Fibroblast of villous mesenchyme (primary cell): ENCODE measurements at regions not wholly inside any gene's neighbourhood (a gene's known extent, or its start where the extent isn't known, plus 50 kb on each side); places are given as distances from the start of the nearest gene placed in this dataset.
A peak's percentile ranks its signal among the peaks of the same experiment; 100 is the strongest.
"Not testable (repeated sequence)": the region's sequence is repeated elsewhere in the genome, so short reads cannot be mapped to it uniquely, and the experiment has no call there.

Experiments used
- DNase-seq: peaks from one replicate; pipeline ENCODE4 v3.0.0-alpha.2; 2010; ENCODE audit warnings: low read depth
- H3K4me3 ChIP-seq: 2 replicates; pipeline ENCODE4 v1.5.1; 2011; ENCODE audit warnings: low read depth, mild to moderate bottlenecking, low read length
- TF ChIP-seq, protein P1 (sequence below): IDR thresholded peaks from 2 replicates; pipeline ENCODE4 v1.5.1; 2012; ENCODE audit warnings: low read depth, mild to moderate bottlenecking, low read length; ENCODE audit not compliant: insufficient read depth

DNA sequence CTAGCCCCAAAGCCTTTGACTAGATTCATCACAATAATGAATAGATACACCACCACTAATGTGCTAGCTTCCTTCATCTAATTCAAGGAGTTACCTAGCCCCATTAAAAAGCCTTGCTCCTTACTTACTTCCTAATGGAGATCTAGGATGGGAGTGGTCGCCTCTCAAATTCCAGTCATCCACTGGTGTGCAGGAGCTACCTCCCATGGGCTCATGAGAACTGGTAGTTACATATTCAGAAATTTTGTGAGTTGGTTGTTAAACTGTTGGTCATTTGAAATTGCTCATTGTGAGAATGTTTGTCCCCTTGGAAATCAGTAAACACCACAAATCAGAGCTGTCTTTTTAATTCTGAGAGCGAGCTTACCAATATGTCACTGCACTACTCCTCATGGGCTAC lies 91.7 kb upstream of the GDNF start:
- no peak overlapping the region for H3K4me3 ChIP-seq
- no peak for DNase-seq
- TF ChIP-seq, protein P1, sequence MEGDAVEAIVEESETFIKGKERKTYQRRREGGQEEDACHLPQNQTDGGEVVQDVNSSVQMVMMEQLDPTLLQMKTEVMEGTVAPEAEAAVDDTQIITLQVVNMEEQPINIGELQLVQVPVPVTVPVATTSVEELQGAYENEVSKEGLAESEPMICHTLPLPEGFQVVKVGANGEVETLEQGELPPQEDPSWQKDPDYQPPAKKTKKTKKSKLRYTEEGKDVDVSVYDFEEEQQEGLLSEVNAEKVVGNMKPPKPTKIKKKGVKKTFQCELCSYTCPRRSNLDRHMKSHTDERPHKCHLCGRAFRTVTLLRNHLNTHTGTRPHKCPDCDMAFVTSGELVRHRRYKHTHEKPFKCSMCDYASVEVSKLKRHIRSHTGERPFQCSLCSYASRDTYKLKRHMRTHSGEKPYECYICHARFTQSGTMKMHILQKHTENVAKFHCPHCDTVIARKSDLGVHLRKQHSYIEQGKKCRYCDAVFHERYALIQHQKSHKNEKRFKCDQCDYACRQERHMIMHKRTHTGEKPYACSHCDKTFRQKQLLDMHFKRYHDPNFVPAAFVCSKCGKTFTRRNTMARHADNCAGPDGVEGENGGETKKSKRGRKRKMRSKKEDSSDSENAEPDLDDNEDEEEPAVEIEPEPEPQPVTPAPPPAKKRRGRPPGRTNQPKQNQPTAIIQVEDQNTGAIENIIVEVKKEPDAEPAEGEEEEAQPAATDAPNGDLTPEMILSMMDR: no peak

DNA sequence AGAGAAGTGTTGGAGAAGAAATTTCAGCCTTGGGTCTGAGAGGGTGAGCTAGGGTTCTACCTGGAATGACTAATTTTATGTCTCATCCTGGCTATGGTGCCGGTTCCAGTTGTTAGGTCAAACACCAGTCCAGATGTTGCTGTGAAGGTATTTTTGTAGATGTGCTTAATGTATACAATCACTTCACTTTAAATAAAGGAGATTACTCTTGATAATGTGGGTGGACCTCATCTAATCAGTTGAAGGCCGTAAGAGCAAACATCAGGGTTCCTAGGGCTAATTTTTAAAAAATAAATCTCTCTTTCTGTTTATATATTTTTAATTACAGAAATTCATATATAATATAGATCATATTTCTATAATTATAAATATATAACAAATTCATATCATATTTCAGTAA lies 90.5 kb upstream of the GDNF start:
- TF ChIP-seq, protein P1: no peak
- no peak overlapping the region for H3K4me3 ChIP-seq
- DNase-seq: no peak

DNA sequence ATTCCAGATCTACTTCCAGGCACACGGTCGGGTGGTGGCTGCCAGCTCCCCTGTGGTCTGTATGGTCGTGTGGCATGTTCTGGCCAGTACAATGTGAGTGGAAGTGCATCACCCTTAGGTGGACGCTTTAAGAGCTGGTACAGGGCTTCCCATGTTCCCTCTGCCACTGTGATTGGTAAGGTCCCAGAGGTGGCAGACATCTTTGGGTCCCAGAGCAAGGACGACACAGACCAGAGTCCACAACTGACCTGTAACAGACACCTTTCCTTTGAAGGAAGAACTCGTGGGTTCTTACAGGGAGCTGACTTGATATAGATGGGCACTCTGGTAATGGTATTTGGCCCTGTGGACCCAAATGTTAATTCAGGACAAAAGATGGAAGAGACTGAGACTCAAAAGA lies 90.0 kb upstream of the GDNF start:
- no peak overlapping the region for H3K4me3 ChIP-seq
- TF ChIP-seq, protein P1: no peak
- DNase-seq: no peak

DNA sequence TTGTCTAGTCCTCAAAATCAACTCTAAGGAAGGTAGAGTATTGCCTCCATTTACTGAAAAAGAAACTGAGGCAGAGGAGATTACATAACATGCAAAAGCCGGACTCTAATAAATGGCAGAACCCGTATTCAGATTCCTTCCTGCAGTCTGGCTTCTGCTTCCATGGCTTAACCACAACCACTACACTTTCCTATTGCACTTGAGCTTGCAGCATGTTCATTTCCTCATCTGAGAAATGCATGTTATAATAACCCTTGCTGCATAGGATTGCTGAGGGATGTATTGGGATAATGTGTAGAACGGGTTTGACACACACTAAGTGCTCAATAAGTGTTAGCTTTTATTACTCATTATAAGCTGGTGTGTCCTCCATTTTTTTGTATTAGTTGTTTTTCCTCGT lies 87.9 kb upstream of the GDNF start:
- not testable (repeated sequence) for DNase-seq, H3K4me3 ChIP-seq

DNA sequence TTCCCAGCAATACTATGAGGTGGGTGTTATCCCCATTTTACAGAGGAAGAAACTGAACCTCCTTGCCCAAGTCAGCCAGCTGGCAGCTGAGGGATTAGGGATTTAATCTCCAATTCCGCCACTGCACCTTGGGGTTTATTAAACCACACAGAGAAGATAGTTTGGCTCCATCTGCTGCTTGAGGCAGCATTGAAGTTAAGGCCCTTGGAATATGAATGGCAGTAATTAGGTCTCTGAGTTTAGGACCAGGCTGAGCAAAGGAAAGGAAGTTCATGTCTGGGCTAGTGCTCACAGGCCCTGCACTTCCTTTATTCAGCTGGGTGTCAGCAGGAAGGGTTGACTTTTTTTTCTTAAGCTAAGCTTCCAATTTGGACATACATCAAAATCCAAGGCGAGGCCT lies 86.9 kb upstream of the GDNF start:
- H3K4me3 ChIP-seq: no peak overlapping the region
- peak; percentile 26 for DNase-seq
- TF ChIP-seq, protein P1: no peak

DNA sequence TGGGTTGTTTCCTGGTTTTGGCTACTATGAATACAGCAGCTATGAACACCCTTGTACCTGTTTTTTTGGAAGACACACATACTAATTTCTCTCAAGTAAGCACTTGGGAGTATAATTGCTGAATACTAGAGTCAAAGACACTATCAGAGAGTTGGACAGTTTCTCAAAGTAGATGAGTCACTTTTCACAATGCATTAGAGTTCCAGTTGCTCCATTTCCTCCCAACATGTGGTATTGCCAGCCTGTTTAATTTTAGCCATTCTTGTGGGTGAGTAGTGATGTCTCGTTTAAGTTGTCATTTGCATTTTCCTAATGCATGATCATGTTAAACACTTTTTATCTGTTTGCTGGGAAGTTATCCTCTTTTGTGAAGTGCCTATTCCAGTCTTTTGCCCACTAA lies 81.6 kb upstream of the GDNF start:
- TF ChIP-seq, protein P1: no peak
- no peak for DNase-seq
- no peak overlapping the region for H3K4me3 ChIP-seq

DNA sequence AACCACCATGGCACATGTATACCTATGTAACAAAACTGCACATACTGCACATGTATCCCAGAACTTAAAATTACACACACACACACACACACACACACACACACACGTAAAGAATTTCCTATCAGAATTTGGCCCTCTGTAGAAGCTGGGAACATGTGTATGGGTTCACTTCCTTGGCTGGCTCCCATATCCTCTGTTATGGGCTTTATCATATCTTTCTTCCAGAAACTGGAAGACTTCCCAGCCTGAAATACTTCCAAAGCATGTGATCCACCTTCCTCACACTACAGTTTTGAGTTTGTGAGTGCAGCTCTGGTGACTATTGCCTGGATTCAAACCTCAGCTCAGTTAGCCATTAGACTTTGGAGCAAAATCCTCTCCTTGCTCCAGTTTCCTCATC lies 78.6 kb upstream of the GDNF start:
- DNase-seq: peak; percentile 60
- H3K4me3 ChIP-seq: no peak overlapping the region
- TF ChIP-seq, protein P1: no peak

DNA sequence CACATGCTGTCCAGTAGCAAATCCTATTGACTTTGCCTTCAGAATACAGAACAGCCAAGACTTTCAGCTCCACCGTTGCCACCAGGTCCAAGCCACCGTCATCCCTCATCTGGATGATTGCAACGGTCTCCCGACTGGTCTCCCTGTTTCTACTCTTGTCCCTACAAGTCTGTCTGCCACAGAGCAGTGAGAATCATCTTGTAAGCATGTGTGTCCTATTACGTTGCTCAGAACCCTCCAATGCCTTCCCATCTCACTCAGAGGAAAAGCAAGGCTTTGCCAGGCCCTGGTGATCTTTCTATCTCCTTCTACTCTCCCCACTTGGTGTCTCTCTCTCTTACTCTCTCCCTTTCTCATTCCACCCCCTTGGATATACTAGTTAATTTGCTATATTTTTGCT lies 76.7 kb upstream of the GDNF start:
- no peak overlapping the region for H3K4me3 ChIP-seq
- TF ChIP-seq, protein P1: no peak
- DNase-seq: no peak
